BJ (cell line): ENCODE measurements at regions not wholly inside any gene's neighbourhood (a gene's known extent, or its start where the extent isn't known, plus 50 kb on each side); places are given as distances from the start of the nearest gene placed in this dataset.

Source experiments
- CTCF ChIA-PET: fragments of 350-600 bp; formaldehyde crosslinking; extraction: SDS; loops from one replicate; lab custom pipeline; 2021; ENCODE audit warnings: antibody characterized with exemption, inconsistent platforms; lab: Yijun Ruan, JAX
- POLR2A ChIA-PET: fragments of 300-600 bp; sonication (Branson Sonifier 250); formaldehyde crosslinking; extraction: SDS; loops from one replicate; lab custom pipeline; 2021; ENCODE audit warnings: antibody characterized with exemption; lab: Charles Lee
- DNase-seq: peaks from one replicate; pipeline ENCODE4 v3.0.0-alpha.2; 2011; ENCODE audit warnings: low read depth
- H3K27me3 ChIP-seq: 2 replicates; pipeline ENCODE4 v1.6.0; 2011; ENCODE audit warnings: low read length; ENCODE audit not compliant: control insufficient read depth, insufficient read depth
- H3K36me3 ChIP-seq: 2 replicates; pipeline ENCODE4 v1.5.1; 2011; ENCODE audit warnings: low read length; ENCODE audit not compliant: control insufficient read depth, insufficient read depth
- H3K4me3 ChIP-seq: 2 replicates; pipeline ENCODE4 v1.5.1; 2011; ENCODE audit warnings: low read depth, mild to moderate bottlenecking, control low read depth, low read length
- CTCF ChIP-seq: IDR thresholded peaks from 2 replicates; pipeline ENCODE4 v1.5.1; 2011; ENCODE audit warnings: low read depth, mild to moderate bottlenecking, control low read depth, inconsistent platforms, low read length, moderate library complexity; ENCODE audit not compliant: insufficient read depth

DNA sequence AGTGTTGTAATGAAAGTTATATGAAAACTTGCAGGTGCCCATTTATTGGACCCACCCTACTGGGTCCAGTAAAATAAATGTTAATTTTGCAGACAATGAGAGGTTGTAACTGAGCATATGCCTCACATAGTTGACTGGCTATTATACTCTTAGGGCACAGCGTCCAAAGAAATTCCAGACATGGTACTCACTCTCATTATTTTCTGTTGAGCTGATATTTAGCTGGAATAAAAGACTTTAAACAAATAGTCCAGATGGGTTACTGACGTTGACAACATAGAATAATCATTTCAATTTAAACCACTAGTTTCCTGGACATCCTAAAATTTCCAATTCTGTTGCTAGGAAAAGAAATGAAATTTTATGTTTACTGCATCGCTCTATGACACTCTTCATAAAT is 174.5 kb downstream of the ZNF365 start:
- H3K27me3 ChIP-seq: no peaks in the 10 kb centered on the region
- no peak for DNase-seq
- ChIA-PET CTCF (no interaction called here), POLR2A (no interaction called here)
- no peaks in the 10 kb centered on the region for H3K36me3 ChIP-seq
- TF ChIP-seq CTCF: no peak
- H3K4me3 ChIP-seq: no peak overlapping the region

GRCh38 chr10:62550173-62550572 is 176.0 kb downstream of the ZNF365 start:
- Histone ChIP-seq H3K27me3 (no peaks in the 10 kb centered on the region), H3K4me3 (no peak overlapping the region), H3K36me3 (no peaks in the 10 kb centered on the region)
- no peak for DNase-seq
- no peak for TF ChIP-seq CTCF
- ChIA-PET CTCF (no interaction called here), POLR2A (no interaction called here)

DNA sequence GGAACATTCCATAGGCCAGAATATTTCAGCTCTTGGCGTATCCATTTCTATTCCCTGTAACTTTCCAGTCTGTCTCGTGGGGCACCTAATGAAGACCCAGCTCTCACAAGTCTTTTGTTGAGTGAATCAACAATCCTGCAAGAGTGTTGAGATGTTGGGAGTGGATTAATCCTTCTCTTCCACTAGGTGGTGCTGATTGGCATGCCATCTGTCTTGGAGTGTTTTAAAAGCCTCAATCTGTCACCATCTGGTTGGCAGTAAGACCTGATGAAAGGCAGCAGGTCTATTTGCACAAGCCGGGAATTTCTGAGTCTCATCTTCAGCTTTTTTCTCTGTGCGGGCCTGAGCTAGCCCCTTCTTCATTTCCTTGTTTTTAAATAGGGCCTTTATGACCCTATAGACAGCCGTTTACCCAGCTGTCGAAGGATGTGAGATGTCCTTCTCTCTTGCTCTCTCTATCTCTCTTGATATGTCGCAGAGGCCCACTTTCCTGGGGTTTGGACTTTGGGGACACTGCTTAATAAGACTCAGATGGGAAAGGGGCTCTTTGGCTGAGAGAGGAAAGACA is 180.5 kb downstream of the ZNF365 start:
- Histone ChIP-seq H3K27me3 (no peaks in the 10 kb centered on the region), H3K4me3 (no peak overlapping the region), H3K36me3 (no peaks in the 10 kb centered on the region)
- peak; percentile 15 for DNase-seq
- POLR2A ChIA-PET: no interaction called here
- peak; percentile 63 for TF ChIP-seq CTCF
- CTCF ChIA-PET: interaction anchor here (0.5 to 2.2 kb wide), 18 partner anchors 9 to 603 kb away, joined by 3 to 9 read pairs (median 3); no protein-coding TSS in a partner anchor

DNA sequence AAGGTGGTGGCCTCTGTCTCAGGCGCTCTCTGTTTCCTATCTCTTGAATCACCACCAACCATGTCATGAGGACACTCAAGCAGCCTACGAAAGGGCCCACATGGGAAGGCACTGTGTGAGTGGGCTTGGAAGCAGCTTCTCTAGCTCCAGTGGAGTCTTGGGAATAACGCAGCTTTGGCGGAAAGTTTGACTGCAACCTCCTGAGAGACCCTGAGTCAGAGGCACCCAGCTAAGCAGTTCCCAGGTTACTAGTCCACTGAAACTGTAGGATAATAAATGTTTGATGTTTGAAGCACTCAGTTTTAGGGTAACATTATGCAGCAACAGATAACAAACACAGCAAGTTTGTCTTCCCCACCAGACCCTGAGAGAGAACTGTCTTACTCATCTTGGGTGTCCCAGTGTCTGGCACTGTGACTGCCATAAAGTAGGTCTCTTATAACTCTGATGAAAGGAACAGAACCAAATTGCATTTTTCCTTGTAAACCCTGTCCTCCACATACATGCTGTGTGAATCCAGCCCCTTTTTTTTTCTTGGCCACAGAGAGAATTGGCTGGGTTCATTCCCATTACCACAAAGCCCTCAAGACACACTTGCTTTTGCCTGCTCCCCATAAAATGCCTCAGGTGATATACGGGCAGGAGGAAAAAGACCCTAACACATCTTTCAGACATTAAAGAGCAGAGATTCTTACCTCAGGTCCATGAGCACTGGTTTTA is 185.5 kb downstream of the ZNF365 start:
- no peak for DNase-seq
- no peak overlapping the region for H3K4me3 ChIP-seq
- TF ChIP-seq CTCF: no peak
- H3K27me3 ChIP-seq: no peaks in the 10 kb centered on the region
- ChIA-PET POLR2A (no interaction called here), CTCF (interaction anchor here (1.1 to 1.6 kb wide), 2 partner anchors 8 to 122 kb away, joined by 3 read pairs; no protein-coding TSS in a partner anchor)
- no peaks in the 10 kb centered on the region for H3K36me3 ChIP-seq

DNA sequence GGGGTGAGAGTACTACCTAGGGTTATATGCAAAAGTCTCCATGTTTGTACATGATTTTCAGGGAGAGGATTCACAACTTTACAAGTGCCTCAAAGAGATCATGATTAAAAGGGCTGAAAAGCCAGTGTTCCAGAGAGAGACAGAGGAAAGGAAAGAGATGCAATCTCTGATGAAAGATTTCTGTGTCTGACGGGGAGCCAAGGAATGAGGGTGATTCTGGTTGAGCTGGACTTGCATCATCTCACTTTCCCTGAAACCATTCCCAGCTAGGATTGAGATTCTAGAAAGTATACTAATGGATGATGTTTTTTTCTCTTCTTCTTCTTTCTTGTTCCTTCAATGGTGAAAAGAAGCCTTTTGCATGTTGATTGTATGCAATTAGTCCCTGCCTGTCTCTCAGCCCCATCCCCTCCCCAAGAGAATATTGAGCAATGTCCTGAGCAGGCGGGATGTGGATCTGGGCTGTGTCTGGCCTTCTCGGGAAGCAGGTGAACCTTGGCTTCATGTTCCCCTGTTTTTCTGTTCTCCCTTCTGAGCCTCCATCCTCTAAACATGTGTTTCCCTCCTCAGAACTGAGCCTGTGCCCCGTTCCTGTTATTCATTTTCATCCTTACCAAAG is 186.1 kb downstream of the ZNF365 start:
- Histone ChIP-seq H3K36me3 (no peaks in the 10 kb centered on the region), H3K27me3 (no peaks in the 10 kb centered on the region), H3K4me3 (no peak overlapping the region)
- ChIA-PET CTCF (interaction anchor here (1.1 to 1.6 kb wide), 2 partner anchors 9 to 123 kb away, joined by 3 read pairs; no protein-coding TSS in a partner anchor), POLR2A (no interaction called here)
- DNase-seq: no peak
- TF ChIP-seq CTCF: no peak
